HG02798 (cell line): ENCODE measurements at regions not wholly inside any gene's neighbourhood (a gene's known extent, or its start where the extent isn't known, plus 50 kb on each side); places are given as distances from the start of the nearest gene placed in this dataset.

ENCODE experiments used
- ATAC-seq: cut with Tn5 transposase; IDR thresholded peaks from one replicate; pipeline ENCODE4 v1.9.1; 2021; ENCODE audit warnings: mild to moderate bottlenecking; ENCODE audit not compliant: unreplicated experiment, poor library complexity

GRCh38 chr13:85742355-85742754, 56.9 kb downstream of the SLITRK6 start:
- no peak for ATAC-seq

- ATAC-seq = no peak
These were observed 58.2 kb downstream of the SLITRK6 start for GRCh38 chr13:85741017-85741416.

GRCh38 chr13:85738696-85739320, 60.4 kb downstream of the SLITRK6 start:
- ATAC-seq = no peak

- ATAC-seq = no peak
These were observed 61.3 kb downstream of the SLITRK6 start for GRCh38 chr13:85737952-85738351.

GRCh38 chr13:85729296-85729695, 69.9 kb downstream of the SLITRK6 start:
- no peak for ATAC-seq

GRCh38 chr13:85728811-85729210, 70.4 kb downstream of the SLITRK6 start:
- ATAC-seq = no peak

- no peak for ATAC-seq
These were observed 73.8 kb downstream of the SLITRK6 start for GRCh38 chr13:85725433-85725832.

GRCh38 chr13:85724546-85725432, 74.4 kb downstream of the SLITRK6 start:
- ATAC-seq = no peak

- no peak for ATAC-seq
These were observed 79.5 kb downstream of the SLITRK6 start for GRCh38 chr13:85719749-85720148.

- no peak for ATAC-seq
These were observed 81.3 kb downstream of the SLITRK6 start for GRCh38 chr13:85717921-85718320.

GRCh38 chr13:85710545-85710944, 88.7 kb downstream of the SLITRK6 start:
- ATAC-seq = no peak

- no peak for ATAC-seq
These were observed 89.5 kb downstream of the SLITRK6 start for GRCh38 chr13:85709721-85710120.

GRCh38 chr13:85709072-85709471, 90.1 kb downstream of the SLITRK6 start:
- no peak for ATAC-seq

- no peak for ATAC-seq
These were observed 98.3 kb downstream of the SLITRK6 start for GRCh38 chr13:85700906-85701305.

GRCh38 chr13:85698256-85698655, 101.0 kb downstream of the SLITRK6 start:
- ATAC-seq = no peak

GRCh38 chr13:85694992-85695391, 104.2 kb downstream of the SLITRK6 start:
- ATAC-seq = no peak

GRCh38 chr13:85693889-85694511, 105.2 kb downstream of the SLITRK6 start:
- no peak for ATAC-seq

GRCh38 chr13:85690368-85690767, 108.9 kb downstream of the SLITRK6 start:
- no peak for ATAC-seq

GRCh38 chr13:85685436-85685835, 113.8 kb downstream of the SLITRK6 start:
- no peak for ATAC-seq

GRCh38 chr13:85675151-85675907, 123.9 kb downstream of the SLITRK6 start:
- no peak for ATAC-seq

GRCh38 chr13:85671336-85671735, 127.9 kb downstream of the SLITRK6 start:
- ATAC-seq = no peak
